GM18519 (cell line): ENCODE measurements at regions not wholly inside any gene's neighbourhood (a gene's known extent, or its start where the extent isn't known, plus 50 kb on each side); places are given as distances from the start of the nearest gene placed in this dataset.

Experiments
- ATAC-seq: cut with Tn5 transposase; IDR thresholded peaks from one replicate; pipeline ENCODE4 v1.9.1; 2021; ENCODE audit warnings: mild to moderate bottlenecking, moderate library complexity; ENCODE audit not compliant: unreplicated experiment, low FRiP score

- ATAC-seq, result no peak
Measured at GRCh38 chr12:22893878-22894277, 268.9 kb downstream of the ETNK1 start.

- ATAC-seq, result no peak
Measured at GRCh38 chr12:22899184-22899583, 274.2 kb downstream of the ETNK1 start.

- ATAC-seq, result no peak
Measured at GRCh38 chr12:22900401-22900800, 275.4 kb downstream of the ETNK1 start.

GRCh38 chr12:22904485-22904884 is 279.5 kb downstream of the ETNK1 start:
- ATAC-seq, result no peak

- no peak for ATAC-seq
Measured at GRCh38 chr12:22916241-22916640, 291.3 kb downstream of the ETNK1 start.

- ATAC-seq, result no peak
Measured at GRCh38 chr12:22916815-22917214, 291.8 kb downstream of the ETNK1 start.

- ATAC-seq, result no peak
Measured at GRCh38 chr12:22919883-22920282, 294.9 kb downstream of the ETNK1 start.

- ATAC-seq, result no peak
Measured at GRCh38 chr12:22923768-22924167, 298.8 kb downstream of the ETNK1 start.

GRCh38 chr12:22924391-22924790 is 299.4 kb downstream of the ETNK1 start:
- no peak for ATAC-seq

- no peak for ATAC-seq
Measured at GRCh38 chr12:22925623-22926022, 300.7 kb downstream of the ETNK1 start.

GRCh38 chr12:22932431-22932830 is 307.5 kb downstream of the ETNK1 start:
- ATAC-seq, result no peak

GRCh38 chr12:22935090-22935489 is 310.1 kb downstream of the ETNK1 start:
- no peak for ATAC-seq

GRCh38 chr12:22935501-22935900 is 310.5 kb downstream of the ETNK1 start:
- no peak for ATAC-seq

GRCh38 chr12:22938323-22938722 is 313.4 kb downstream of the ETNK1 start:
- ATAC-seq, result no peak

- ATAC-seq, result no peak
Measured at GRCh38 chr12:22951206-22951605, 326.2 kb downstream of the ETNK1 start.

GRCh38 chr12:22956690-22957089 is 331.7 kb downstream of the ETNK1 start:
- no peak for ATAC-seq

- ATAC-seq, result no peak
Measured at GRCh38 chr12:22967171-22967570, 342.2 kb downstream of the ETNK1 start.

- ATAC-seq, result no peak
Measured at GRCh38 chr12:22969521-22969920, 344.6 kb downstream of the ETNK1 start.

- ATAC-seq, result no peak
Measured at GRCh38 chr12:22971247-22971646, 346.3 kb downstream of the ETNK1 start.

- no peak for ATAC-seq
Measured at GRCh38 chr12:22971701-22972191, 346.8 kb downstream of the ETNK1 start.

- ATAC-seq, result no peak
Measured at GRCh38 chr12:22974865-22975264, 349.9 kb downstream of the ETNK1 start.

GRCh38 chr12:22978962-22979361 is 354.0 kb downstream of the ETNK1 start:
- ATAC-seq, result no peak

- ATAC-seq, result no peak
Measured at GRCh38 chr12:22979854-22980469, 355.0 kb downstream of the ETNK1 start.
